HFFc6 (cell line): ENCODE measurements at regions not wholly inside any gene's neighbourhood (a gene's known extent, or its start where the extent isn't known, plus 50 kb on each side); places are given as distances from the start of the nearest gene placed in this dataset.

Experiments used
- DNase-seq: peaks from one replicate; pipeline ENCODE4 v3.0.0-alpha.2; 2018
- H3K27ac Mint-ChIP-seq: 2 replicates; pipeline ENCODE4 v1.8.0; 2020; ENCODE audit warnings: mild to moderate bottlenecking, mixed read lengths
- H3K27me3 Mint-ChIP-seq: 2 replicates; pipeline ENCODE4 v1.8.0; 2021; ENCODE audit warnings: mild to moderate bottlenecking, moderate library complexity, mixed read lengths; ENCODE audit not compliant: insufficient read depth
- H3K36me3 Mint-ChIP-seq: 2 replicates; pipeline ENCODE4 v1.8.0; 2021; ENCODE audit warnings: low read depth, mixed read lengths
- H3K4me1 Mint-ChIP-seq: 2 replicates; pipeline ENCODE4 v1.8.0; 2020; ENCODE audit warnings: low read depth, mixed read lengths
- H3K4me3 Mint-ChIP-seq: 2 replicates; pipeline ENCODE4 v1.8.0; 2020; ENCODE audit warnings: mild to moderate bottlenecking, moderate library complexity, mixed read lengths
- H3K9me3 Mint-ChIP-seq: 2 replicates; pipeline ENCODE4 v1.8.0; 2020; ENCODE audit warnings: mild to moderate bottlenecking, mixed read lengths
- TF ChIP-seq, protein P1 (sequence below): fragments of 200-600 bp; sonication (generic); IDR thresholded peaks from 2 replicates; pipeline ENCODE4 v1.5.0; 2021; ENCODE audit warnings: antibody characterized with exemption, mild to moderate bottlenecking

DNA sequence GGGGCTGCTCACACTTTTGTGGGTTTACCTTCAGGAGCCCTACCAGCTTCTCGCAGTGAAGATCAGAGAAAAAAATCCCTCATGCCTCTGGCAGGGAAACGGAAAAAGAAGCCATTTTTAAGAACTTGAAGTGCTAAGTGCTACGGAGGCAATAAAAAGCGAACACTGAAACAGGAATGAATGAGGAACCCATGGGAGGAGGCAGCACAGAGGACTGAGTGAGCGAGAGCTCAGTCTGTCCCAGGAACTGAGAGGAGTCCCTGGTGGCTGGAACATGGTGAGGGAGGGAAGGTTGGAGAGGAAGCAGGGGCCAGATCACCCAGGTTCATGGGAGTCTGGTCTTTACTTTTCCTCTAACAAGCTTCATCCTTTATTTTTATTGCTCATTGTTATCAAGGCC lies 228.1 kb upstream of the PROK2 start:
- Mint-ChIP-seq H3K4me3 (no peak overlapping the region), H3K27ac (no peak overlapping the region), H3K27me3 (no peaks in the 10 kb centered on the region), H3K4me1 (peaks cover 42% of the 10 kb centered on the region), H3K36me3 (no peaks in the 10 kb centered on the region), H3K9me3 (no peaks in the 10 kb centered on the region)
- TF ChIP-seq, protein P1, sequence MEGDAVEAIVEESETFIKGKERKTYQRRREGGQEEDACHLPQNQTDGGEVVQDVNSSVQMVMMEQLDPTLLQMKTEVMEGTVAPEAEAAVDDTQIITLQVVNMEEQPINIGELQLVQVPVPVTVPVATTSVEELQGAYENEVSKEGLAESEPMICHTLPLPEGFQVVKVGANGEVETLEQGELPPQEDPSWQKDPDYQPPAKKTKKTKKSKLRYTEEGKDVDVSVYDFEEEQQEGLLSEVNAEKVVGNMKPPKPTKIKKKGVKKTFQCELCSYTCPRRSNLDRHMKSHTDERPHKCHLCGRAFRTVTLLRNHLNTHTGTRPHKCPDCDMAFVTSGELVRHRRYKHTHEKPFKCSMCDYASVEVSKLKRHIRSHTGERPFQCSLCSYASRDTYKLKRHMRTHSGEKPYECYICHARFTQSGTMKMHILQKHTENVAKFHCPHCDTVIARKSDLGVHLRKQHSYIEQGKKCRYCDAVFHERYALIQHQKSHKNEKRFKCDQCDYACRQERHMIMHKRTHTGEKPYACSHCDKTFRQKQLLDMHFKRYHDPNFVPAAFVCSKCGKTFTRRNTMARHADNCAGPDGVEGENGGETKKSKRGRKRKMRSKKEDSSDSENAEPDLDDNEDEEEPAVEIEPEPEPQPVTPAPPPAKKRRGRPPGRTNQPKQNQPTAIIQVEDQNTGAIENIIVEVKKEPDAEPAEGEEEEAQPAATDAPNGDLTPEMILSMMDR, result no peak
- DNase-seq, result no peak

DNA sequence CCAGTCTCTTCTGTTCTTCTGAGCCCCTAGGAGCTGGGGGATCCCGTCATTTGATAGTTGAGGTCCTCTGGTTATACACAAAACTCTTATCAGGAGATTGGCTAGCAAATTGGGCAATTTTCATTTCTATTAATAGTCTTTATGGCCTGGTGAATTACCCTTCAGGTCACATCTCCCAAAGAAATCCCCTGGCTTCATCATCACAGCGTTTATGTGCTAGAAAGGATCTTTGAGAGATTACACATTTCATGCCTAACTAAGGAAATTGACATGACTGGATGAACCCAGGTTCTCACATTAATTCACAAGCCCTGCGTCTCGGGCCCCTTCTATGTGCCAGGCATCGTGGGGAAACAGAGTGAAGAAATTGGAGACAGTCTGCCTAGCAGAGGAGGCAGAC lies 227.4 kb upstream of the PROK2 start:
- DNase-seq, result no peak
- TF ChIP-seq, protein P1, result no peak
- Mint-ChIP-seq H3K9me3 (no peaks in the 10 kb centered on the region), H3K36me3 (peaks cover 6% of the 10 kb centered on the region; the same call in 1 of the 2 replicates), H3K4me1 (peaks cover 46% of the 10 kb centered on the region), H3K27me3 (no peaks in the 10 kb centered on the region), H3K27ac (no peak overlapping the region), H3K4me3 (no peak overlapping the region)

DNA sequence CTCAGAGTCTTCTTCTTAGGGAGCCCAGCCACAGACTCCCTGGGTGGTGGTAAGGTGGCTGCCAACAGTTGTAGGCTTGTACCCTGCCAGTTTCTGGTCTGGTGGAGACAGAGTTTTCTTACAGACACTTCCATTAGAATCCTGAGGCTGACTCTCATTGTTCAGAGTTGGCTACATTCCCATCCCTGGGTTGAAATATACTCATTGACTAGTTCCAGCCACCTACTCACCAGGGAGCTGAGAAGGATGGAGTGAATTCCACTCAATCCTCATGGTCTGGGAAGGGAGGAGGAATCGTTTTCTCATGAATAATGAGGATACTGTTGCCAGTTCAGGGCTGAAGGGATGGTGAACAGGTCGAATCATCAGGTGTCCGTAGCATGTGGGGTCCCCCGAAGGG lies 226.5 kb upstream of the PROK2 start:
- Mint-ChIP-seq H3K4me1 (peaks cover 49% of the 10 kb centered on the region), H3K4me3 (no peak overlapping the region), H3K27ac (peak overlapping the region; percentile 64), H3K9me3 (no peaks in the 10 kb centered on the region; the same call in 1 of the 2 replicates), H3K36me3 (peaks cover 10% of the 10 kb centered on the region; the same call in 1 of the 2 replicates), H3K27me3 (no peaks in the 10 kb centered on the region)
- peak; percentile 82 for DNase-seq
- TF ChIP-seq, protein P1, result no peak

DNA sequence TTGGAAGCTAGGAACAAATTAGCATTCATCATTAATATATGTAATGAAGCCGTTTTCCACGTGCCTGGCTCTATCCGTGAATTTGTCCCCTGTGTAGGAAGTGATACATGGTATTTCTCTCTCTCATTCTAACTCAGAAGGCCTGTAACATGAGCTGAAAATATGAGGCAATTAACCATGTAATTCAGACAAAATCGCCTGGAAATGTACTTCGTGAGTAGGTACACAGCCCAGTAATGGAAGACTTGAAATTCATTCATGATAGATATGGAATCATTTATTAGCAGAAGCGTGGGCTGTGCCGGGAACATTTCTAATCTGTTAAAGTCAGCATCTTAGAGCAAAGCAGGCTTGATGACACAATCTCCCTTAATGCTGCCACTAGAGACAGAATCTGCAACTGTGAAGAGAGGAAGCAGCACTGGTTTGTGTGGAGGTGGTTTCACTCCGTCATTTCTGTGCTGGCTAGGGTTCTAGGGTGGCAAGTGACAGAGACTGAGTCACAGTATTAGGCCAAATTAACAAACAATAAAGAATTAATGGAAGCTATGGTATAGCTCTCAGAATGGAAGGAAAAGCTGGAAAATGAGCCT lies 225.0 kb upstream of the PROK2 start:
- no peak for DNase-seq
- Mint-ChIP-seq H3K4me3 (no peak overlapping the region), H3K27me3 (no peaks in the 10 kb centered on the region), H3K4me1 (peaks cover 59% of the 10 kb centered on the region), H3K36me3 (peaks cover 10% of the 10 kb centered on the region; the same call in 1 of the 2 replicates), H3K27ac (peak overlapping the region; percentile 51), H3K9me3 (no peaks in the 10 kb centered on the region; the same call in 1 of the 2 replicates)
- TF ChIP-seq, protein P1, result no peak

DNA sequence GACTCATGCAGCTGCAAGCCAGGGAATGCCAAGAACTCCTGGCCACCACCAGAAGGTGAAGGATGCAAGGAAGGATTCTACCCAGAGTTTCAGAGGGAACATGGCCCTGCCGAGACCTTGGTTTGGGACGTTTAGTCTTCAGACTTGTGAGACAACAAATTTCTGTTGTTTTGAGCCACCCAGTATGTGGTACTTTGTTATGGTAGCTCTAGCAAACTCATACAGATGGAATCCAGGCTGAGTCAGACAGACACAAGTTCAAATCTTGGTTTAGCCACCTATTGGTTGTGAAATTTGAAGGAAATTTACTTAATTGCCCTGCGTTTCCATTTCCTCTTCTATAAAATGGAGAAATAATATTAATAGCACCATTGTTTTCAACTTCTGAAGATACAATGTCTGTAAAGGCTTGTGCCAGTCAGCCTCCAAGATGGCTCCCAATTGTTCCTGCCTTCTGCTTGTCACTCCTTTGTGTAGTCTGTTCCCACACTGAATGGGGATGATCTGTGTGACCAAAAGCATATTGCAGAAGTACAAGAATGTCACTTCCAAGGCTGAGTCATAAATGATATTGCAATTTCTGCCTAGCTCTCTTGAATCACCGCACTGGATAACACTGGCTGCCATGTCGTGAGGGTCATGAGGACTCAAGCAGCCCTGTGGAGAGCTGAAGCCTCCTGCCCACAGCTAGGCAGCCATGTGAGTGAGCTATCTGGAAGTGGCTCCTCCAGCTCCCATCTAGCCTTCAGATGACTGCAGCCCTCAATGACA lies 223.5 kb upstream of the PROK2 start:
- TF ChIP-seq, protein P1, result no peak
- peaks cover 10% of the 10 kb centered on the region; the same call in 1 of the 2 replicates for H3K36me3 Mint-ChIP-seq
- H3K27ac Mint-ChIP-seq, result peak overlapping the region; percentile 88
- H3K4me3 Mint-ChIP-seq, result peak overlapping the region; percentile 56; the same call in 1 of the 2 replicates
- peaks cover 63% of the 10 kb centered on the region for H3K4me1 Mint-ChIP-seq
- no peaks in the 10 kb centered on the region for H3K27me3 Mint-ChIP-seq
- no peaks in the 10 kb centered on the region; the same call in 1 of the 2 replicates for H3K9me3 Mint-ChIP-seq
- DNase-seq, result peak; percentile 63
